GM18498 (cell line): ENCODE measurements at regions not wholly inside any gene's neighbourhood (a gene's known extent, or its start where the extent isn't known, plus 50 kb on each side); places are given as distances from the start of the nearest gene placed in this dataset.

Source experiments
- ATAC-seq: cut with Tn5 transposase; IDR thresholded peaks from one replicate; pipeline ENCODE4 v1.9.1; 2021; ENCODE audit warnings: mild to moderate bottlenecking, moderate library complexity; ENCODE audit not compliant: unreplicated experiment

DNA sequence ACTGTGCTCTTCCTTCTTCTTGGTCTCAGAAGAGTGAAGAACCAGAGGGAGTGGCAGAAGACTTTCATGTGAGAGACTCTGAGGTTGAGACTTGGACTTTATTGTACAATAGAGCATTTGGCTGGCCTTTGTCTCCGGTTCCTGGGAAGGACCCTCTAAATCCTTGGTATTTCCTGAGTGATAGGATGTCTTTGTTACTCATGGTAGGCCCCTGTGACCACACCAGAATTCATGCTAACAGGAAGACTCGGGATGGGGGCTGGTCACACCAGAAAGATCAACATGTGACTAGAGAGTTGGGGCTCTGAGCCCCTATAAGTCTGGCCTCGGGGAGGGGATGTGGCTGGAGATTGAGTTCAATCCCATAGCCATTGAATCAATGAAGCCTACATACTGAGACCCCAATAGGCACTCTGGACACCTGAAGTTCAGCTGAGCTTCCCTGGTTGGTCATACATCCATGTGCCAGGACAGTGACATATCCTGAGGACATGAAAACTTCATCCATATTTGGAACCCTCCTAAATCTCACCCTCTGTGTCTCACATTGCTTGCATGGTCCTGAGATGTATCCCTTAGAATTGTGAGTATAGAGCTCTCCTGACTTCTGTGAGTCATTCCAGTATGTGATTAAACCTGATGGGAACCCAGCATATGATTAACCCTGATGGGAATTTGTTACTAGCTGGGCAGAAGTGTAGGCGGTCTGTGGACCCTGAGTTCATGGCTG is 201.7 kb downstream of the GADD45G start:
- ATAC-seq: no peak

DNA sequence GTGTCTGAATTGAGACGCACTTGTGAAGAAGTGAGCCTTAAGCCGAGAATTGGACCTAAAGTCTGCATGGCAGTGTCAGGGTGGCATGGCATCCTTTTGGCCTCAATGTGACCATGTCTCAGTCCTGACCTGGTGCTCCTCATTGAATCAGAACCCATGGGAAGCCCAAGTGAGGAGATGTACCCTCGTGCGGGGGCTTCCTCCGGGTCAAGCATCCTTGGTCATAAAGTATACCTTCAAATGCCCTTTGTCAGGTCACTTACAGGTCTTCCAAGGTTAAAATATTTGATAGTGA is 202.2 kb downstream of the GADD45G start:
- ATAC-seq: no peak

DNA sequence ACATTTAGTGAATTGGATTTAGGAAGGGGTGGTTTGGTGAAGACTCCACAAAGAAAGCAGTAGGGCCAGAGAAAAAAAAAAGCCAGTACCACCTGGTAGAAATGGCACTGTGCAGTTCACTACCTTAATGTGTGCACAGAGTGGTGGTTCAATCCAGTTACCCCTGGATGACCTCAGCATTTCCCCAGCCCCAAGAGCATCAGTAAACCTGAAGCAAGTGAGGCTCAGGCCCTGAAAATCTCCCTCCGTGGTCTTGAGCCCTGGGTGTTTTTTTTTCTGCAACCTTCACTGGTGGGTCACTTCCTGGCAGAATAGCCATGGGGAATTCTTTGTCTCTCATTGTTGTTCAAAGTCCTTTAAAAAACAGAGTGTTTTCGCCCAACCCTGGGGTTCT is 202.9 kb downstream of the GADD45G start:
- ATAC-seq: no peak

DNA sequence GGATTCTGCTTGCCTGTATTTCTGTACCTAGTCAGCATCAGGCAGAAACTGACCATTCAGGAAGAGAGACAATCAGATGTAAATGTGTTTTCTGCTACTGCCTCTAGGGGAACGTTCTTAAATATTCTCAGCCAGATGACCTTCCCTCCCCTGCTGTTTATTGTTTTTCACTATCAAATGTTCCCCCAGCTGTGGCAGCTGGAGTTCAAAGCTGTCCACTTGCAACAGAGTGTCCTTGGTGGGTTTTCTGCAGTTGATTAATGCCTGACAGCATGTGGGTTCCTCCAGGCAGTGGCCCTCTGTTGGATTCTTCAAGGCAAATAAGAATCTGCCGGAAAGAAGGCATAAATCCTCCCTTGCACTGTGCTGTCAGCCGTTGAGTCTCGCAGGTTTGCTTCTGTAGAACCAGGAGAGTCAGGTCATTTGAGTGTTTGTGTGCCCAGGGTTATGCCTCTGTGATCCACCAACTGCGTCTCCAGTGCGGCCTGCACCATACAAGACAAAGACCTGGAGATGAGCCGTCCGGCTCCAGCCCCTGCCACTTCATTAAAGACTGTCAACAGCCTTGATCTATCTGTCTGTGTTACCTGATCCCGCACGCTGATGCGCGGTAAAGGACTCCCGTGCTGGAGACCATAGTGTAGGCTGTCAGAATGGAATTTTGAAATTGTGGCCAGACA is 203.4 kb downstream of the GADD45G start:
- ATAC-seq: no peak

DNA sequence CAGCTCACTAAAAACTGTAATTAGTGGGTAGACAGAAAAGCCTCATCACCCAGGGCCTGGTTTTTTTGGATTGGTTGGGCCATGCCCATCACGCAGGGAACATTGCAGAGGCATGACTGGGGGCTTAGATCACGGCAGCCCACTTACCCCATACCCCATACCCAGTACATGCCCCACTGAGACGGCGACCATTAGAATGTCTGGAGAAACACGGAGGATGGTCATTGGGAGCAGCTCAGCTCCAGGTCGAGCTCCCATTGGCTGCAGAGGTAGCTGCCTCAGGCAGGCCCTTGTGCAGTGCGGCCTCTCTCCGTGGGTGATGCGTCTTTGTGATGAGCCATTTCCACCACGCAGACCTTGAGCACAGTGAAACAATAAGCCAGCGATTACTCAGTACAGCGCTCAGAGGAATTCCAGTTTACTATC is 204.0 kb downstream of the GADD45G start:
- no peak for ATAC-seq

DNA sequence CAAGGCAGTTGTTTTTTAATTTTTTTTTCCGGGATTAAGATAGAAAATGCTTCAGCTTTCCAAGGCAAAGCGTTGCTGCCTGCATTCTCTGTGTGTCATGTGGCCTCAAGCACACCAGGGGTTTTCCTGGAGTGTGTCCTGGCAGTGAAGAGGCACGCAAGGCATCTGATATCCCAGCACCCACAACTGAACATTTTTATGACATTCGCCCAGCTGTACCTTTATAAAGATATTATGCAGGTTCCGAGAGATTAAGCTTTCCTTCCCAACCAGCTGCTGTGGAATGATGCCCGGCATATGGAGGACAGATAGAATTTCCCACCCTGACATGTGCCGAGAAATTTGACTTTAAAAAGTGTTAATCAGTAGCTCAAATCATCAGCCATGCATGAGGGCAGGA is 205.6 kb downstream of the GADD45G start:
- no peak for ATAC-seq

DNA sequence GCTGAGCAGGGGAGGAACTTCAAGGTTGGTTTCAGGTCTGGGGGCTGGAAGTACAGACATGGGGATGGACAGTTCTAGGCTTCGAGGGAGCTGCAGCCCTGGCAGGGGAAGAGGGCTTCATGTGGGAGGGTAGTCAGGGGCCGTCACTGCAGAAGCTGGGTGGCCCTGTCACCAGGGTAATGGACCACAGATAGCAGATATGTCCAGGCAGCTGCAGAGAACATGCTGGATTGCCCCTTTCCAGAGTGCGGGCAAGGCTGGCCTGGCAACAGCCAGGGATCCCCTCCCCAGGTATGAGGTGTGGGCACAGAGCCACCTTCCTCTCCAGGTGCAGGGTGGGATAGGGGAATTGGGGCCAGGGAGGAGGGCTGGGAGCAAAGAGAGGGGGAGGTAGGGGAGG is 206.5 kb downstream of the GADD45G start:
- no peak for ATAC-seq

DNA sequence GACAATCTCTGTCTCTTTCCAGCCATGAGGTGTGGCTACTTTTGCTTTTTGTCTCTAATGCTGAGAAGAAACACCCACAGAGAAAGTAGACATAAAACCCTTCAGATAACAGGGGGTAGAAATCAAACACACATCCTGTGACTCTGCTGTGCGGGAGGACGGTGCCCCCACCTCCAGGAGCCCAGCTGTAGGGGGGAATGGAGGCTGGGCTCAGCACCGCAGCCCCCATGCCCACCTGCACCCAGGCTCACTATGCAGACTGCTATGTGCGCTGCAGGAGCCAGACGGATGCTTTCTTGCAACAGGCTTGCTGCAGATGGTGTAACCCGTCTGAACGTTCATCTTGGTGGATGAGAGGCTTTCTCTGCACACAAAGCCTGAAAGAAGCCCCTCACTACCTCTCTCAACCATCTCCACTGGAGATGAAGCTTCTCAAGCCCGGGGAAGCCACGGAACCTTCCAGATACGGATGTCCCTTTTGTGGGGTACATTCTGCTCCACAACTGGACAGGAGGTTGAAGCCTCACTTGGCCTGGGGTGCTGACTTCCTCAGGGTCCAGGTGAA is 207.2 kb downstream of the GADD45G start:
- ATAC-seq: no peak

DNA sequence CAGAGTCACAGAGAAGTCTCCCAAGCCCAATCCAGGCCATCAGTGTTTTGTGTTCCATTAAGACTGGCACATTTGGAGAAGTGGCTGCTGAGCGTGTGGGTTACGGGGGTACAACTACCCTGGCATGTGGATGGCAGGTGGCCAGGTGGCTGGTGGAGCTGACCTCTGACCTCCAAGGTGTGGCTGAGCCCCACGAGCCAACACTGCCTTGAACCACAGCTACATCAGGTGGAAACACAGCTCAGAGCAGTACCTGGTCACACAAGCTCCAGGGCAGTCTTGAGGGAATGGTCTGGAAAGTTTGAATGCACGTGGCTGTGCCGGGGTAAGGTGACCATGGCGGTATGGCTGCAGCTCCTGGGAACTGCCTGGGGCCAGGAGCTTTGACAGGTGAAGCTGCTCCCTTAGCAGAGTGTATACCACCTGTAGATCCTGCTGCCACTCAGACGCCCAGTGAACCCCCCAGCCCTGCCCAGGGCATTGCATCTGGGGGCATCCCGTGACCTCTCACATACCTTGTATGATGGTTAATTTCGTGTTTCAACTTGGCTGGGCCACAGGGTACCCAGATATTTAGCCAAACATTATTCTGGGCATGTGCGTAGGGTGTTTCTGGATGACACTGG is 207.9 kb downstream of the GADD45G start:
- no peak for ATAC-seq

DNA sequence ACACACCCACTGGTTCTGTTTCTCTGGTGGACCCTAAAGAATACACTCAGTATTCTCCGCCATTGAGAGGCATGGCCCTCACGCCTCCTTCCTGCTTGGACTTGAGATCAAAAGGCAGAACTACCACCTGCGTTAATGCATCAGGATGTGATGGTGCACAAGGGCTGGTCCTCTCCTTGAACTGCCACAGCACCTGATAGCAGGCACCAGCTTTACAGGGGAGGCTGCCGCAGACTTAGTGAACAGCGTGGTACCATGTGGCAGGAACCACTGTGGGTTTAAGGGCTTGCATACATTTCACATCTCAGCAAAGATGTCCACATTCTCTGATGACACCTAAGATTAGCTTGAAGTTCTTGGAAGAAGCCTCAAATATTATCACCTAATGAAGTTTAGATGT is 208.7 kb downstream of the GADD45G start:
- ATAC-seq: no peak

DNA sequence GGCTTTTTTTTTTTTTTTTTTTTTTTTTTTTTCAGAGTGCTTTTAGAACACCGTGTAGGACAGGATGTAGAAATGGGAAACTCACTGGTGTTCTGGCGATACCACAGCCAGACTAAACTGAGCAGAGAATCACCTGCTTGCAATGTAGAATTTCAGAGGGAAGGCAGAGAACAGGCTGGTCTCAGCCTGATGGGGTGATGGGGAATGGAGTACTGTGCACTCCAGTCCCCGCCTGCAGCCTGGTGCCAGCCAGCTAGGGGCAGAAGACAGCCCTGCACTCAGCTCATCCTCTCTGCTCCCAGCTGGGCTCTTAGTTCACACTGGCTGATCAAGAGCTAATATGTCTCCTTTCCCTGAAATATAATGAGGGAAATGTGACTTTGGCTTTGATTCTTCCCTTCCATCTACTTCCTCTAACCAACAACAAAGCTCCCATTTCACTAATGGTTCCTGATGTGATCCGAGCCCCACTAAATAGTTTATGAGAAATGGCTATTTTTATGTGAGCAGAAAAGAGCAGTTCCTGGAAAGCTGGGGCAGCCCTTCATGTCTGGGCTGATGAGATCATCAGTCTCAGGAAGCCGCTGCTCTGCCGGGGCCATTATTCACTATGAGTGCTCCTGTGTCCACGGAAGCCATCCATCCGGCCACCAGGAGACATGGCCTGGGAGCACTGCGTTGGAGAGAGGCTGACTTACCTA is 209.7 kb downstream of the GADD45G start:
- ATAC-seq: no peak

DNA sequence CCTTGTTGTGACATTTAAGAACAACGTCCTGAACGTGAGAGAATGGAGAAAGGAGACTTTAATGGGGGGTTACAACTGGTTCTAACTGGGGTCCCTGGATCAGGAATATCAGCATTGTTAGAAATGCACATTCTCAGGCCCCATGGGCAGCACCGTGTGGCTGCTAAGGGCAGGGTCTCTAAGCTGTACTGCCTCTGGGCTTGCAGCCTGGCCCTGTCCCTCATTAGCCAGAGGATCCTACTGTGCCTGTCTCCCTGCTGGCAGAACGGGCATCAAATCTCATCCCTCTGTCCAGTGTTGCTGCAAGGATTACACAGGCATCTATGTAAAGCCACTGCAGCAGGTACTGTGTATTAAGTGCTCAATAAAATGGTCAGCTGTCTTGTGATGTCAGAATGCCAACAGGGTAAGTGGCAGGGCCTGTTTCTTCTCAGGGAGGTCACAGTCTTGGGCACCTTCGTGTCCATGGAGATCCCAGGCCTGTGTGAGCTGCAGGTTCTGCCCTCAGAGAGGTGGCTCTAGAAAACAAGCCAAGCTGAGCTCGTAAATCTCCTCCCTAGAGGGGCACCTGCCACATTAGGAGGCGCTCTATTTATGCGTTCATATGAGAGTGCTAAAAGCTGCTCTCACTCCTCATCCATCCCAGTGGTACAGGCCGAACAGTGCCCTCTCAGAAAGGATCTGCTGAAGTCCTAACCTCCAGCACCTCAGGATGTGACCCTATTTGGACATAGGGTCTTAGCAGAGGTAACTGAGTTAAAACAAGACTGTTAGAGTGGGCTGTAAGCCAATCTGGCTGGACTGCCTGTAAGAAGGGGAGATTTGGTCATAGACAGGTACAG is 210.5 kb downstream of the GADD45G start:
- ATAC-seq: peak; percentile 40

DNA sequence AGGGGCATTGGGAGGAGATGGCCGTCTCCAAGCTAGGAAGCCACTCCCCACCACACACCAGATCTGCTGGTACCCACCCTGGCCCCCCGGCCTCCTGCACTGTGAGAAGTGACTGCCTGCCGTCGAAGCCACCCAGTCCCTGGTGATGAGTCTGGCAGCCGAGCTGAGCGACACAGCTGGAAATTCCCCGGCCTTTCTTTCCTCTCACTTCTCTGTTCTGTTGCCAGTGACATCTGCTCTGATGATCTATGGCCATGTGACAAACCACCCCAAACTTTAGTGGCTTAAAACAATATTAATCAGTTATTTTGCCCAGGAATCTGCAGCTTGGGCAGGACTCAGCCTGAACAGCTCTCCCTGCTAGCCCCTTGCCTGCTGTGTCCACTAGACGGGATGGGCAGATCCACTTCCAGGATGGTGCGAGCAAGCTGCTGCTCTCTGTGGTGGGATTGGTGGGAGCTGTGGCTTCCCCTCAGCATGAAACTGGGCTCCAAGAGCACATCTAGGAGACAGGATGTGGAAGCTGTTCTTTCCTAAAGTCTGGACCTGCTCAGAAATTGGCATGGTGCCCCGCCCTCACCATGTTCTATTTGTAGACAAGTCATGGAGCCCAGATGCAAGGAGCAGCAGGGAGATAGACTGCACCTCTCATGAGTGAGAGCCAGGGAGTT is 211.2 kb downstream of the GADD45G start:
- peak; percentile 95 for ATAC-seq

DNA sequence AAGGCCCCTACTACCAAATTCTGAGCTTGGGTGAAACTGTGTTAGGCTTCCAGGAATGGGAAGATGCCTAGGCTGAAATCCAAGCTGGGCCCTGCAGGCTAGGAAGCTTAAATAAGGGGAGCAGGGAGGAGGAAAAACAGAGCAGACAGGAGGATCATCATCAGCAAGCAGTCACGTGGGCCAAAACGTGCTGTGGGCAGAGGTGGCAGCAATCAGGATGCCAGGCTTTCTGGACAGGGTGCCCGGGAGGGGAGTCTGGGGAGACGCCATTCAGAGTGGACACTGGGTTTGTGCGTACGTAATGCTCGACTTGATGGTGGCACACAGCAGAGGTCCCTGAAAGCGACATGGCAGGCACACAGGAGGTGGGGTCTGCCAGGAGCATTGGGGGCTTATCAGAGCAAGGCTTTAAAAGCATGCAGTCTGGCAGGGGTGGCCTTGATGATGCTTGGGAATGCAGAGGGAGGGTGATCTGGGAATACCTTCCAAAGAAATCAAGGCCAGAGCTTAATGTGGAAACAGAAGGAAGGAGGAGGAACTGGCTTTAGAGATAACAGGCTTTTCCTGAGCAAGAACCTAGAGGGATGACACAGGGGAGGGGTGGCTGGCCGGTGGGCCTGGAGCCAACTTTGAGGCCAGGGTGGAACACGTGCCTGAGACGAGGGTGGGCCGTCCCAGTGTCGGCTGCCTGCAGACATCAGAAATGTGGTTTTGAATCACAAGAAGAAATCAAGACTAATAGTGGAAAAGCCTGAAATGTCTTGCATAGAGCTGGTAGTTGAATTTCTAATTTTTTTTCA is 212.5 kb downstream of the GADD45G start:
- ATAC-seq: no peak

DNA sequence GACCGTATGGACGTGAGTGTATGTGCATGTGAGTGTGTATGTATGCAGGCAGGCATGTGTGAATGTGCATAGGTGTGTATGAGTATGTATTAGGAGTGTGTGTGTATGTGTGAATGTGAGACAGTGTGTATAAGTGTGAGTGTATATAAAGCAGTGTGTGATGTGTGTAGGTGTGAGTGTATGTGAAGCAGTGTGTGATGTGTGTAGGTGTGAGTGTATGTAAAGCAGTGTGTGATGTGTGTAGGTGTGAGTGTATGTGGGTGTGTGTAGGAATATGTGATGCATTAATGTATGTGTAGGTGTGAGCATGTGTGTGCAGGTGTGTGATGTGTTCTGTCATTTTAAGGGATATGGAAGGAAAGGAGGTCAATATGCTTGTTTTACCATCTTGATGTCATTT is 215.5 kb downstream of the GADD45G start:
- ATAC-seq: no peak

DNA sequence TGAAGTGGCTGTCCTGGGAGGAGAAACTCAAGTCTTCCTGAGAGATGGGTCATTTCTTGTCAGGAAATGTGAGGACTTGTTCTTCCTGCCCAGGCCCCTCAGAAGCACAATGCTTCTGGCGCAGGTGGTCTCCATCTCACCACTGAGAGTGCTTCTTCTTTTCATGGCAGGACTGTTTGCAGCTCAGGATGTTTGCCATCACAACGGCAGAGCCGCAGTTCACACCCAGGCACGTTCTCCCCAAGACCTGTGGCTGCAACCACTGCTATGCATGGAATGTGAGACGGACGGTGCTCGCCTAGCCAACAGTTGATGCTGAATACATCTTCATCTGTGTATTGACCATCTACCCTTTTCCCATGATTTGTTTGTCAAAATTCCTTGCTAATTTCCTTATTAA is 216.3 kb downstream of the GADD45G start:
- ATAC-seq: no peak

DNA sequence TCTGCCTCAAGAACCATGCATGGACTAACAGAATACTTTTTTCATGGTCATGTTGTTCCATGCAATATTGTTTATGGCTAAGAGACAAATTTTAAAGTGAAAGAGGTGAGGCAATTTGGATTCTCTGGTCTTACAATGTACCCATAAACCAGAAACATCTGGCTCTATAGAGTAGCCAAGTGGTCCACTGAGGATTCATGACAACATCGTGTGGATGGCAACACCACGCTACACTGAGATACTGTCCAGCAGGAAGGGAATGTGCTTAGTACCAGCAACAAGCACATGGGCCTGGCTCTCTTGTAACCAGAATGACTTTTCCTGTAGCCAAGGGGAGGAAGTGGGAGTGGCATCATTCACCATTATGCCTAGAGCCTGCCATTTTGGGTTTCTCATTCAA is 218.2 kb downstream of the GADD45G start:
- no peak for ATAC-seq

DNA sequence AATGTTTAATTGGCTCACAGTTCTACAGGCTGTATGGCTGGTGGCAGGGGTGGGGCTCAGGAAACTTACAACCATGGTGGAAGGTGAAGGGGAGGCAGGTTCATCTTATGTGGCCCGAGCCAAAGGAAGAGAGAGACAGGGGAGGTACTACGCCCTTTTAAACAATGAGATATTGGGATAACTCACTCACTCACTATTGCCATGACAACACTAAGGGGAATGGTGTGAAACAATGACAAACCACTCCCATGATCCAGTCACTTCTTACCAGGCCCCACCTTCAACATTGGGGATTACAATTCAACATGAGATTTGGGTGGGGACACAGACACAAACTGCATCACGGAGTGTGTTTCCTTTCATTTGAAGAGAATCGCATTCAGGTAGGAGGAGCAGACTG is 220.9 kb downstream of the GADD45G start:
- ATAC-seq: no peak

DNA sequence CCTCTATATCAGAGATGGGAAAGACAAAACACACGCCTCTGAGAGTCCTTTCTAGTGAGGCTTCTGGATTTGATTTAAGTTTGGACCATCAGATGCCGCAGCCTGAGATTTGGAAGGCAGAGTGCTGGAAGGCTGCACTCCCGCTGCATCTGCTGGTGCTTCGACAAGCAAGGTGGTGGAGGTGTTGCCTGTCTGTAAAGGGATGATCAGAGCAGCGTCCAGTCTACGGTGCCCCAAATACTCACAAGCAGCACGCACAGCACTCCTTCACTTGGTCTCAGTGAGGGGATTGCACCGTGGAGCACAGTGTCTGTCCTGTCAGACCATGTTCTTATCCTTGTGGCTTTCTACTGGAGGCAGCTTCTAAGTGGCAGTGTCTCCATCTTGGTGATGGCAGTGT is 221.4 kb downstream of the GADD45G start:
- no peak for ATAC-seq
